B cell (primary cell): ENCODE measurements at regions not wholly inside any gene's neighbourhood (a gene's known extent, or its start where the extent isn't known, plus 50 kb on each side); places are given as distances from the start of the nearest gene placed in this dataset.

Source experiments
- ATAC-seq: fragments of 200-7000 bp; cut with Tn5 transposase; one replicate; pipeline ENCODE4 v1.10.0; 2021; ENCODE audit warnings: low read depth, mild to moderate bottlenecking, moderate number of reproducible peaks, moderate library complexity
- CTCF ChIA-PET: fragments of 350-600 bp; sonication (Branson Sonifier 250); formaldehyde crosslinking; loops from one replicate; lab custom pipeline; 2021; ENCODE audit warnings: antibody characterized with exemption, inconsistent platforms; lab: Charles Lee
- POLR2A ChIA-PET: fragments of 350-600 bp; sonication (Branson Sonifier 250); formaldehyde crosslinking; loops from one replicate; lab custom pipeline; 2021; ENCODE audit warnings: antibody characterized with exemption; lab: Charles Lee
- DNase-seq: peaks from one replicate; pipeline ENCODE4 v3.0.0; 2013
- H2AFZ ChIP-seq: 2 replicates; pipeline ENCODE4 v1.6.1; 2012; ENCODE audit warnings: mild to moderate bottlenecking, low read depth, low read length; ENCODE audit not compliant: insufficient read depth, poor library complexity, severe bottlenecking
- H3K27ac ChIP-seq, 2 donors: 1 replicate in 1 of 2; 2 replicates in 1 of 2; pipeline ENCODE4 v1.5.1; 2012 to 2013; ENCODE audit warnings: low read length in 2 of 2, mild to moderate bottlenecking in 2 of 2, moderate library complexity in 1 of 2
- H3K27me3 ChIP-seq, 4 experiments: fragments of 200-600 bp in 1 of 4; sonication (generic) in 1 of 4; replicated peaks in 1 of 4; 1 replicate in 2 of 4; 2 replicates in 2 of 4; pipeline versions ENCODE4 v1.6.1 to v1.7.0; 2013 to 2016; ENCODE audit warnings: low read length in 3 of 4, mild to moderate bottlenecking in 2 of 4, mixed read lengths in 1 of 4, moderate library complexity in 1 of 4; ENCODE audit not compliant: insufficient read depth in 4 of 4, control insufficient read depth in 3 of 4; ENCODE audit errors: control extremely low read depth in 1 of 4
- H3K36me3 ChIP-seq, 2 experiments: replicated peaks in 1 of 2; 1 replicate in 1 of 2; 2 replicates in 1 of 2; pipeline versions ENCODE4 v1.6.1 to v1.7.1; 2013; ENCODE audit warnings: low read length in 1 of 2; ENCODE audit not compliant: insufficient read depth in 2 of 2, control insufficient read depth in 1 of 2; ENCODE audit errors: control extremely low read depth in 1 of 2, extremely low read depth in 1 of 2
- H3K4me1 ChIP-seq, 2 donors: fragments of 200-600 bp in 1 of 2; sonication (generic) in 1 of 2; 1 replicate in 1 of 2; 2 replicates in 1 of 2; pipeline versions ENCODE4 v1.5.1 to v1.6.1; 2013 to 2017; ENCODE audit warnings: low read length in 2 of 2; ENCODE audit not compliant: control insufficient read depth in 2 of 2, insufficient read depth in 2 of 2
- H3K4me2 ChIP-seq: replicated peaks from 2 replicates; pipeline ENCODE3; 2012; ENCODE audit warnings: mild to moderate bottlenecking, low read depth, low read length; ENCODE audit not compliant: poor library complexity, severe bottlenecking
- H3K4me3 ChIP-seq, 5 experiments: fragments of 200-600 bp in 1 of 5; sonication (generic) in 1 of 5; 1 replicate in 3 of 5; 2 replicates in 2 of 5; pipeline versions ENCODE4 v1.5.1 to v1.7.0; 2011 to 2016; ENCODE audit warnings: low read length in 4 of 5, mild to moderate bottlenecking in 4 of 5, low read depth in 2 of 5, control low read depth in 1 of 5, moderate library complexity in 1 of 5; ENCODE audit not compliant: insufficient read depth in 1 of 5; ENCODE audit errors: control extremely low read depth in 1 of 5, extremely low read depth in 1 of 5
- H3K79me2 ChIP-seq: fragments of 200-600 bp; sonication (generic); one replicate; pipeline ENCODE4 v1.6.0; 2016; ENCODE audit warnings: low read length; ENCODE audit not compliant: control insufficient read depth, insufficient read depth
- H3K9ac ChIP-seq: fragments of 200-600 bp; sonication (generic); 2 replicates; pipeline ENCODE4 v1.6.1; 2017; ENCODE audit warnings: mild to moderate bottlenecking, low read length, moderate library complexity
- H3K9me3 ChIP-seq, 3 donors: one replicate each; pipeline versions ENCODE4 v1.6.1 to v1.7.1; 2013; ENCODE audit warnings: low read length in 2 of 3; ENCODE audit not compliant: control insufficient read depth in 2 of 3, insufficient read depth in 1 of 3; ENCODE audit errors: control extremely low read depth in 1 of 3
- H4K20me1 ChIP-seq: 2 replicates; pipeline ENCODE4 v1.6.0; 2012; ENCODE audit warnings: mild to moderate bottlenecking, low read length; ENCODE audit not compliant: insufficient read depth, control insufficient read depth, poor library complexity, severe bottlenecking
- H3K27ac Mint-ChIP-seq: one replicate; pipeline ENCODE4 v1.8.0; 2021; ENCODE audit warnings: mixed read lengths
- H3K27me3 Mint-ChIP-seq: one replicate; pipeline ENCODE4 v1.8.0; 2021; ENCODE audit warnings: mixed read lengths
- H3K4me1 Mint-ChIP-seq: one replicate; pipeline ENCODE4 v1.8.0; 2021; ENCODE audit warnings: mixed read lengths
- H3K4me3 Mint-ChIP-seq: one replicate; pipeline ENCODE4 v1.8.0; 2021; ENCODE audit warnings: mixed read lengths
- H3K9me3 Mint-ChIP-seq: one replicate; pipeline ENCODE4 v1.8.0; 2022; ENCODE audit warnings: mixed read lengths; ENCODE audit not compliant: insufficient read depth
- EZH2 ChIP-seq: IDR thresholded peaks from 2 replicates; pipeline ENCODE4 v1.6.1; 2012; ENCODE audit warnings: borderline replicate concordance, low read depth, mild to moderate bottlenecking, moderate library complexity, low read length; ENCODE audit not compliant: insufficient read depth, poor library complexity, severe bottlenecking
- WGBS: methylation state at CpG from one replicate; pipeline ENCODE4 v1.1.5; 2013; ENCODE audit warnings: missing lambda C conversion rate; ENCODE audit not compliant: insufficient coverage; 5-methylcytosine and 5-hydroxymethylcytosine counted together
- intact Hi-C: fragments of 100-400 bp; cut with micrococcal nuclease; formaldehyde crosslinking; loops from one replicate; pipeline ENCODE4 v1.10.0; 2022
- TF ChIP-seq, protein P1 (sequence below): fragments of 200-600 bp; IDR thresholded peaks from one replicate; pipeline ENCODE4 v1.8.0; 2022; ENCODE audit warnings: antibody characterized with exemption, mild to moderate bottlenecking

DNA sequence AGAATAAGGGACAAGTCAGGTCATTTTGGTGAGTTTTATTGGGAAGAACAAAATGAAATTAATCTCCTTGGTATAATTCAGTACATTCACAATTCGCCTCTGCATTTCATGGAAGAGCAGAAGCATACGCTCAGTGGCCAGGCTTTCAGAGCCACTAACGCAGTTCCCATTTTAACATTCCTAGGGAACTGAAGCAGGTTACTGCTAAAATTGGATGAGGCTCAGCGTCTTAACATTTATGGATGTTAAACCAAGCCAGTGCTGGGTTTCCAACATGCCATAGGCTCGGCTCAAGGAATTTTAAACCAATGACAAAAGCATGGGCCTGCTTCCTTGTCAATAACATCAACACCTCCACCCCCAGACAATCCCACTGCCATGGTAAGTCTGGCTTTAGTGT is 172.7 kb upstream of the PRICKLE2 start:
- no peaks in the 10 kb centered on the region for H3K4me1 Mint-ChIP-seq
- DNase-seq: no peak
- CTCF ChIA-PET: interaction anchor here (1.6 kb wide), 1 partner anchor 367 kb away, joined by 10 read pairs; no protein-coding TSS in a partner anchor
- ATAC-seq: no peak
- H3K27me3 Mint-ChIP-seq: no peaks in the 10 kb centered on the region
- Histone ChIP-seq H4K20me1 (no peaks in the 10 kb centered on the region), H3K27ac (no peak overlapping the region), H3K79me2 (no peaks in the 10 kb centered on the region), H3K9ac (no peak overlapping the region), H3K36me3 (no peaks in the 10 kb centered on the region), H3K9me3 (no peaks in the 10 kb centered on the region), H3K27me3 (no peaks in the 10 kb centered on the region), H3K4me1 (no peaks in the 10 kb centered on the region), H3K4me2 (no peak overlapping the region), H2AFZ (no peak overlapping the region), H3K4me3 (no peak overlapping the region)
- POLR2A ChIA-PET: no interaction called here
- H3K9me3 Mint-ChIP-seq: no peaks in the 10 kb centered on the region
- 90% methylated on average over 4 of the region's 5 CpGs for WGBS
- H3K4me3 Mint-ChIP-seq: no peak overlapping the region
- no peak for TF ChIP-seq EZH2
- TF ChIP-seq, protein P1, sequence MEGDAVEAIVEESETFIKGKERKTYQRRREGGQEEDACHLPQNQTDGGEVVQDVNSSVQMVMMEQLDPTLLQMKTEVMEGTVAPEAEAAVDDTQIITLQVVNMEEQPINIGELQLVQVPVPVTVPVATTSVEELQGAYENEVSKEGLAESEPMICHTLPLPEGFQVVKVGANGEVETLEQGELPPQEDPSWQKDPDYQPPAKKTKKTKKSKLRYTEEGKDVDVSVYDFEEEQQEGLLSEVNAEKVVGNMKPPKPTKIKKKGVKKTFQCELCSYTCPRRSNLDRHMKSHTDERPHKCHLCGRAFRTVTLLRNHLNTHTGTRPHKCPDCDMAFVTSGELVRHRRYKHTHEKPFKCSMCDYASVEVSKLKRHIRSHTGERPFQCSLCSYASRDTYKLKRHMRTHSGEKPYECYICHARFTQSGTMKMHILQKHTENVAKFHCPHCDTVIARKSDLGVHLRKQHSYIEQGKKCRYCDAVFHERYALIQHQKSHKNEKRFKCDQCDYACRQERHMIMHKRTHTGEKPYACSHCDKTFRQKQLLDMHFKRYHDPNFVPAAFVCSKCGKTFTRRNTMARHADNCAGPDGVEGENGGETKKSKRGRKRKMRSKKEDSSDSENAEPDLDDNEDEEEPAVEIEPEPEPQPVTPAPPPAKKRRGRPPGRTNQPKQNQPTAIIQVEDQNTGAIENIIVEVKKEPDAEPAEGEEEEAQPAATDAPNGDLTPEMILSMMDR: no peak
- no peak overlapping the region for H3K27ac Mint-ChIP-seq
- intact Hi-C loops: no loop called here

DNA sequence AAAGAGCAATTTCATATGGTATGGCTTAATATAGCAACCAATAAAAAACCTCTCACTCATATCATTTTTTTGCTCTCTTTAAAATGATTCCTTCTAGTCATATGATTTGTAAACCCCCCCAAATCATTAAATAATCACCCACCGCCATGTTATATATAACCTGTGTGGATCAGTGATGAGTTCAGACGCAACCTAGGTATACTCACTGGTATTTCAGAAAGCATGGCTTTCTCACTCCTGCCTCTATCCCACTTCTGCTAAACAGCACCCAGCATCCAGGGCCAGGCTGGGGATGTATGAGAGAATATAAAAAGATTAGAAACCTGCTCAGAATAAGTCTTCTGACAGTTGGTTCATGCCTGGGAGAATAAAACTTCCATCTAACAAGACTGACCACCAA is 172.3 kb upstream of the PRICKLE2 start:
- no peaks in the 10 kb centered on the region for H4K20me1 ChIP-seq
- ATAC-seq (no peak), DNase-seq (no peak)
- H3K79me2 ChIP-seq: no peaks in the 10 kb centered on the region
- intact Hi-C loops: no loop called here
- no peaks in the 10 kb centered on the region for H3K4me1 Mint-ChIP-seq
- no peaks in the 10 kb centered on the region for H3K9me3 ChIP-seq
- TF ChIP-seq, protein P1: no peak
- no peak for TF ChIP-seq EZH2
- no peak overlapping the region for H3K4me2 ChIP-seq
- no peaks in the 10 kb centered on the region for H3K36me3 ChIP-seq
- H3K27ac ChIP-seq: no peak overlapping the region
- no peak overlapping the region for H2AFZ ChIP-seq
- WGBS: no CpG with 5 or more reads among the region's 2 CpGs
- ChIA-PET CTCF (interaction anchor here (1.6 kb wide), 1 partner anchor 367 kb away, joined by 10 read pairs; no protein-coding TSS in a partner anchor), POLR2A (no interaction called here)
- H3K27me3 Mint-ChIP-seq: no peaks in the 10 kb centered on the region
- no peaks in the 10 kb centered on the region for H3K27me3 ChIP-seq
- no peaks in the 10 kb centered on the region for H3K9me3 Mint-ChIP-seq
- no peak overlapping the region for H3K27ac Mint-ChIP-seq
- H3K4me1 ChIP-seq: no peaks in the 10 kb centered on the region
- no peak overlapping the region for H3K9ac ChIP-seq
- no peak overlapping the region for H3K4me3 Mint-ChIP-seq
- no peak overlapping the region for H3K4me3 ChIP-seq
